ENCODE measurements at regions not wholly inside any gene's neighbourhood (a gene's known extent, or its start where the extent isn't known, plus 50 kb on each side); places are given as distances from the start of the nearest gene placed in this dataset.

DNA sequence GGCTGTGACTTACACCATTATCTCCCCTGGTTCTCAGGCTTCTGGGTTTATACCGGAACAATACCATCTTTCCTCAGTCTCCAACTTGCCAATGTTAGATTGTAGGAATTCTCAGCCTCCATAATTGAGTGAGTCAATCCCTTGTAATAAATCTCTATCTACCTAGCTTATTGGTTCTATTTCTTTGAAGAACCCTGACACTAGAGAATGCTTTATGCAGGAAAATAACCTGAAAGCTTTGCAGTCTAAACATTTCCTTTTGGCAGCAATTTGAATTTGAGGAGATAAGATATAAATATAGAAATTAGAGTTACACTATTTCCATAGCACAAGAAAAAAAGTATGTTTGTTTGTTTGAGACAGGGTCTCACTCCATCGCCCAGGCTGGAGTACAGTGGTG, 278.1 kb upstream of the CDH18 start:
- DNase-seq: no peak

DNA sequence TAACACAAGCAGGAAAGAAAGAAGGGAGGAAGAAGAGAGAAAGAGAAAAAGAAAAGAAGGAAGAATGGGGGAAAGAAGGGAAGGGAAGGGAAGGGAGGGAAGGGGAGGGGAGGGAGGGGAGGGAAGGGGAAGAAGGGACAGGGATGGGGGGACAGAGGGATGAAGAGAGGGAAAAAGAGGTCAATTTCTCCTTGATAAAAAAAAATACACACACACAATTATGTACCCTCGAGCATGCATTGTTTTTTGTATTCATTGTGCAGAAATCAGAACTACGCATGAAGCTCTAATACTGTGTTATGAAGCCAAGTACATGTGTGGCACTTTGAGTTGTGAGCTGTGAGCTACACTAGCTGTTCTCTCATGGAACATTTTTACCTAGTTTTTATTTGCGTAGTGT, 274.9 kb upstream of the CDH18 start:
- DNase-seq: no peak

DNA sequence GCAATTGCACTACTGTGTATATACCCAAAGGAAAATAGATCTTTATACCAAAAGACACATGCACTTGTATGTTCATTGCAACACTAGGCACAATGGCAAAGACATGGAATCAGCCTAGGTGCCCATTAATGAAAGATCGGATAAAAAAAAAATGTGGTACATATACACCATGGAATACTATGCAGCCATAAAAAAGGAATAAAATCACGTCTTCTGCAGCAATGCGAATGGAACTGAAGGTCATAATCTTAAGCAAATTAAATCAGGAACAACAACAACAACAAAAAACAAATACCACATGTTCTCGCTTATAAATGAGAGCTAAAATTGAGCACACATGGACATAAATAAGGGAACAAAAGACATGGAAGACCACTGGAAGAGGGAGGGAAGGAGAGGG, 266.7 kb upstream of the CDH18 start:
- DNase-seq: no peak

DNA sequence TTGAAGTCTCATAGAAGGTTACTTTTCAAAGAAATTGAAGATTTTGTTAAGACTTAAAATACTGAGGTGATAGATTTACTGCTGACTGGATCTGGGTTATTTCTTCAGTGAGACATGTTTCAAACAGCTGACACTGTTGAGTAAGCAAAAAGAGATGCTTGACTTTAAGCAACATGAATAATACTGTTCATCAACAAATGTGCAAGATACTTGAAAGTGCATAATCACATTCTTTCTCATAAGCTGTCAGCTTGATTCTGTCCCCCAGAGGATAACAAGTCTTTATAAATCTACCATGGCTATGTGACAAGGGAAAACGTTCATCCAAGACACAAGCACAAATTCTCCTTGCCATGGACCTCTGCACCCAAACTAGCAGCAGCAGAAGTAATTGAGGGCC, 260.1 kb upstream of the CDH18 start:
- DNase-seq: no peak

DNA sequence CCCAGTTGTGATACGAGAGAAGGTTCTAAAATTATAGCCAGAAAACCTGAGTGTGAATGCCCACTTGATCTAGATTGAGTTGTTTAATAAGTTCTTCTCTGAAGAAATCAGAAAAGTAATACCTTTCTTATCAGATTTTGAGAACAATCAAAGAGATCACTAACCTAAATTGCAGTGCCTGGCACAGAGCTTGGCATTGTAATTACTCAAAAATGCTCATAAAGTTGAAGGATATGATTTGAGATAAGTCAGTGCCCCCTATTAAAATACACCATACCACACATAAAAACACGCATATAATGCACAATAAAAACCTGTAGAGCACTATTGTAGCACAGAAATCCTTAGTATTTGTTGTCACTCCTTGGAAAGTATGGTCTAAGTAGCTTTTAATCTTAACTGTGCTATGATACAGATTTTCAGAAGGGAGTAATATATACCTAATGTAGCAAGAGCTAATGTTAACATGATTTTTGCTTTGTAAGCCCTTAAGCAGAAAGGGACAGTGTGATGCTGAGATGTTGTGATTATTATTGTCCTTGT, 257.5 kb upstream of the CDH18 start:
- DNase-seq: no peak

DNA sequence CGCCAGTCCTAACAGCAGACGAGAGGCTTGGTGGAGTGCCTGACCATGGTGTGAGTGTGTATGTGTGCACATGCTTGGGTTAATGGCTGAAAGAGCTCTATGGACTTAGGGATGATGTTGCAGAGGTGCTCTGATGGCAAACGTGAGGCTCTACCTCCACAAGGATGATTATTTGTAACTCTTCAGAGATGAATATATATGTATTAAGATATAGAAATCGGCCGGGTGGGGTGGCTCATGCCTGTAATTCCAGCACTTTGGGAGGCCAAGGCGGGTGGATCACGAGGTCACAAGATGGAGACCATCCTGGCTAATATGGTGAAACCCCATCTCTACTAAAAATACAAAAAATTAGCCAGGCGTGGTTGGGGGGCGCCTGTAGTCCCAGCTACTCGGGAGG, 253.4 kb upstream of the CDH18 start:
- DNase-seq: no peak

DNA sequence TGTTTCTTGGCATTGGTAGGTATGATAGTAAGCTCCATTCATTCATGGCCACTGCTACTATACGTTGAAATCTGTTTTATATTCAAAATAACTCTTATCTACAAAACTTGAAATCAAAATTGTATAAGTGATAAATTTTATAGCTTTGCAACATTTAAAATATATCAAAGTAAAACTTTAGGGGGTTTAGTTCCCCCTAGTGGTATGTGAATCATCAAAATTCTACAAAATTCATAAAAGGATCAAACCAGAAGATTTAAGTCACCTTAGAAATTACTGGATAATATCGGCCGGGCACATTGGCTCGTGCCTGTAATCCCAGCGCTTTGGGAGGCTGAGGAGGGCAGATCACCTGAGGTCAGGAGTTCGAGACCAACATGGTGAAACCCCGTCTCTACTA, 243.0 kb upstream of the CDH18 start:
- no peak for DNase-seq

DNA sequence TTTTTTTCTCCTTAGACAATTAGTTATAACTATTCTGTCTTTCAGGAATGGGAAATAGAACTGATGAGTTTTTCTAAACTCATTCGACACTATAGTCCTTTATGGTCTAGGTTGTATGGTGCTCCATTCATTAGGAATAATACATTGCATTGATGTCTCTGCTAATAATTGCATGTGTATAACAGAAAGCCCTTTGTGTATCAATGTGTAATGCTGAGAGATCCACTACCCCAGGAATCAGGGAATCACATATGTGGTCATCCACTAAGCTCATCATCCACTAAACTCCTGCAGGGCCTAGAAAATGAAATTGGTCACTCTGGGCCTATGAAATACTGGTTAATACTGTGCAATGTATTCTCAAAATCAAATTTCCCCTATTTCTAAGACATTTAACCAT, 242.0 kb upstream of the CDH18 start:
- DNase-seq: no peak

DNA sequence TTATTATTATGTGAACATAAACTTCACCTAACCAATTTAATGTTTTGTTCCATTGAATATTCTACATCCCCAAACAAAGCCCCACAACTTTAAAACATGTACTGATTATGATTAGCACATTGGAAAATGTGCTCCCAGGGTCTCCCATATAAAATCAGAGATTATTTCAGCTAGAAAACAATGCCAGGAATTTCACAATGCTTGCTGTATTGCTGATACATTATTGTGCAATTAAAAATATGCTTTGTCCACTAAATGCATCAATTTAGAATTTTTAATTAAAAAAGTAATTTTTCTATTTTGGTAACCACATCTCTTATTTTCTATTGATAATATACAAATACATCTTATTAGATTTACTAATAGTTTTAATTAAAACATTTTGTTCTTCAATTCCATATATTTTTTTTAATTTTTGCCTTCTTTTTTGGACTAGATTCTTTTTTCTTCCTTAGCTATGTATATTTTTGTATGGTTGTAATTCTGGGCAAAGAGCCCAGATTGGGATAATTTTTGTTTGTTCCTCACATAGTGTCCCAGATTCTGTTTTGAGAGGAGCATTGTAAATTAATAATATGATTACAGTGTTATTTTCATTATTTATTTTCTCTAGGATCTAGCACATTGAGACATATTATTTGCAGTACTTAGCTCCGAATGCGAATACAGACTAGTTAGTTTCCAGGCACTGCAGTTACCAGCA, 241.5 kb upstream of the CDH18 start:
- no peak for DNase-seq

DNA sequence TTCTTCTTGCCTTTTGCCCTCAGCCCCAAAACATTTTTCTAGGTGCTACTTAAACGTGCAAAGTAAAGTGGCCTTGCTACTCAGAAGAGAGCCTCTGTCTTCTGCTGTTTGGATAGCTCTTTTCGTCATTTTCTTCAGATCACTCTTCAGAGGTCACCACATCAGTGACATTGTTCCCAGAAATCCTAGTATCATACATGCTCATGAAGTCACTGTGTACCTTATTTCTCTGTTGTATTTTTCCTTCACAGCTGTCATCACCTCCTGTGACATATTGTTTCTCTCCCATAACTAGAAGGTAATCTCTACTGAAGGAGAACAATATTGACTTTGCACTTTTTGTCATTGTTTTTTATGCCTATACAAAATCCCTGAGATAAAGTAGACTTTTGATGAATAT, 237.0 kb upstream of the CDH18 start:
- DNase-seq: no peak

DNA sequence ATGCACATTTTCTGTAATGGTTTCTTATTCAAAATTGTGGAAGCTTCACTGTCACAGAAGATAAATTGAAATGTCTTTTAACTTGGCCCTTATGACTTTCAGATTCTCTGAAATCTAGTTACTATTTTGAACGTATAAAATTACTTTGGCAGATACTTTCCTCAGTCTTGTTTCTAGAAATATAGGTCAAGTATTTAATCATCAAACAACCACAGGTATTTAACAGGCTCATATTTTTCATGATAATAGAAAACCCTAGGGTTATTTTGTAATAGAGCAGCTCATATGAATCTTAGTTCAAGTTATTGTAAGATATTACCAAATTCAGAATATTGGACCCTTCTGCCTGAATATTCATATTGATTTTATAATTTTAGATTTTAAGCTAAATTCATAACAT, 236.0 kb upstream of the CDH18 start:
- no peak for DNase-seq

DNA sequence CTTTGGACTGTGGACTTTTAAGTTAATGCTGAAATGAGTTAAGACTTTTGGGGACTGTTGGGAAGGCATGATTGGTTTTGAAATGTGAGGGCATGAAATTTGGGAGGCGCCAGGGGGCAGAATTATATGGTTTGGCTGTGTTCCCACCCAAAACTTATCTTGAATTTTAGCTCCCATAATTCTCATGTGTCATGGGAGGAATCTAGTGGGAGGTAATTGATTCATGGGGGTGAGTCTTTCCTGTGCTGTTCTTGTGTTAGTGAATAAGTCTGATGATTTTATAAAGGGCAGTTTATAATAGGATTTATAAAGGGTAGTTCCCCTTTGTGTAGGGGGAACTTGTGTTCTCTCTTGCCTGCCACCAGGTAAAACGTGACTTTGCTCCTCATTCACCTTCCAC, 235.5 kb upstream of the CDH18 start:
- DNase-seq: no peak

DNA sequence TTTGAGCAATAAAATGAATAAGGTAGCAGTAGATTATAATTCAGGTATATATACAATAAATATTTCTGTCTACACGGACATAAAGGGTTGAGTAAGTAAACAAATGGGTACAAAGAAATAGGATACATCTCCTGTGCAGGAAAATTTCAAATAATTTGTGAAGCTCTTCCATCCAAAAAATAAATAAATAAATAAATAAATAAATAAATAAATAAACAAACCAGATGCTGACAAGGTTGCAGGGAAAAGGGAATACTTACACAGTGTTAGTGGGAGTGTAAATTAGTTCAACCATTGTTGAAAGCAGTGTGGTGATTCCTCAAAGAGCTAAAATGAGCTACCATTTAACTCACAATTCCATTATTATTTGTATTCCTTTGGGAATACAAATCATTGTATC, 227.3 kb upstream of the CDH18 start:
- no peak for DNase-seq

DNA sequence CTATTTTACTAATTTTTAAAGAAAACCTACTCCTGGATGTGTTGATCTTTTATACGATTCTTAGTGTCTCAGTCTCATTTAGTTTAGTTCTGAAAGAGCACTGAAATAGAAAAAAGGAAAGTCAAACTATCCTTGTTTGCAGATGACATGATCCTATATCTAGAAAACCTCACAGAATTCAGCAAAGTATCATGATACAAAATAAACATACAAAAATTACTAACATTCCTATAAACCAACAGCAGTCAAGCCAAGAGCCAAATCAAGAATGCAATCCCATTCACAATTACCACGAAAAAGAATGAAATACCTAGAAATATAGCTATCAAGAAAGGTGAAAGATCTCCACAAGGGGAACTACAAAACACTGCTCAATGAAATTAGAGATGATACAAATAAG, 225.8 kb upstream of the CDH18 start:
- no peak for DNase-seq

DNA sequence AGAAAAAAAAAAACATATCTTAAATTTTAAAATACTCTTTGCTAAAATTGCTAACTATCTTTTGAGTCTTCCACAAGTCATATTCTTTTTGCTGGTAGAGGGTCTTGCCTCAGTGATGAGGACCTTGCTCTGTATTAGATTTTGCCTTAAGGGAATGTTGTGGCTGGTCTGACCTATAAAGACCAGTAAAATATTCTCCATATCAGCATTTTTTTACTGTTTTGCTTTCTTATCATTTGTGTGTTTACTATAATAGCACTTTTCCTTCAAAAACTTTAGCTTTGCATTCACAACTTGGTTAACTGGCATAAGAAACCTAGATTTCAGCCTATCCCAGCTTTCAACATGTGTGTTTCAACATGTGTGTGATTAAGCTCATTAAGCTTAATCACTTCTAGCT, 224.7 kb upstream of the CDH18 start:
- DNase-seq: no peak

DNA sequence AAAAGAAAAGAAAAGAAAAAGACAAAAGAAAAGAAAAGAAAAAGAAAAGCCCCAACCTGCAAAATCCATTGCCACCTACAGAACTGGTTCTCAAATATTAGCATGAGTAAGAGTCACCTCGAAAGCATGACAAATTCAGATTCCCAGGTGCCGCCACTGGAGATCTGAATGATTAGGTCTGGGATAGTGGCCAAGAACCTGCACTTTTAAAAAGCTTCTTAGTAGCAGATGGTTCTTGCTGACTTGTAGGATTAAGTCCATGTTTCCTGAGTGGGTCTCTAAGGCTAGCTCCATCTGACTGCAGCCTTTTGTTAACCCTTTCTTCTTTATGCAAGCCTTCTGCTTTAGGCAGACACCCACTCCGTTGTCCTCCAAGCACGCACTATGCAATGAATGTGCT, 178.5 kb upstream of the CDH18 start:
- no peak for DNase-seq

DNA sequence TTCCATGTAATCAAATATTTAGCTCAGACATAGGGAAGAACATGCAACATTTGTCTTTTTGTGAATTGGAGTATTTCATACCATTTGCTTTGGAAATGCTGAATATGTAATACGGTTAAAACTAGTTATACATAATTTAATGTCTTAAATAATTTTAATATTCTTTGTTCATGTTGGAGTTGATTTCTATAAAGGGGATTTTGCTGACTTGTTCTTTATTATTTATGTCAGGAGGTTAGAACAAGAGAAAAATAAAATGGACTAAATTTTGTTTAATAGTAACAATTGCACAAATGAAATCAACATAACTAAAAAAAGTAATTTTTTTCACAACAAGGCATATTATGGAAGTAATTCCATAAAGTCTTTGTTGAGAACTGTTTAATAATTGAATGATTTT, 170.0 kb upstream of the CDH18 start:
- DNase-seq: no peak

DNA sequence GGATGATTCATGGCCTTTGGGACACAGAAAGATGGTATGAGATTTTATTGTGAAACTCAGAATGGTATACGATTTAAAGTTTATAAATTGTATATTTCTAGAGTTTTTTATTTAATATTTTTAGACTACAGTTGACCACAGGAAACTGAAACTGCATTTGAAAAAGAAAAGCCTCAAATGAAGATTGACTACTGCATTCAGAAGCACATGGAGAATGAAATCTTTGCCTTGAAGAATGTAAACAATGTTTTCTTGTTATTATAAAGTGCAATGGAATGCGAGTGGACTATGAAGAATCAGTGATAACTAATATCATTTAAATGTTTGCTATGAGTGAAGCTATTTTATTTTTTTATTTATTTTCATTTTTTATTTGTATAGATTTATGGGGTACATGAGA, 169.1 kb upstream of the CDH18 start:
- DNase-seq: no peak

DNA sequence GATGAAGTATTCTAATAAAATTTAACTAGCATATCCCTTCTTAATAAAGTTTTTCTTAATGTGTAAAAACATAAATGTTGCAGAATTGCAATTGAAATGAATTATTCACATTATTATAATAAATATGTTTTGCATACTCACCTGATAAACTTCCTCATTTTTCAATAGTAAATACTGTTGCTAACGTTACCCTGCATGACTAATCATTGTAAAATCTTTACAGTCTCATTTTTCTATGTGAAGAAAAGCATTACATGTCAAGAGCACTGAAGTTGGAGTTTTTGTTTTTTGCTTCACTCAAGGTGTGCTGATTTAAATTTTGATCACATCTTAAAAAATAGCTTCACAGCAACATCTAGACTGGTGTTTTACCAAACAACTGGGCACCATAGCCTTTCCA, 157.2 kb upstream of the CDH18 start:
- DNase-seq: no peak

DNA sequence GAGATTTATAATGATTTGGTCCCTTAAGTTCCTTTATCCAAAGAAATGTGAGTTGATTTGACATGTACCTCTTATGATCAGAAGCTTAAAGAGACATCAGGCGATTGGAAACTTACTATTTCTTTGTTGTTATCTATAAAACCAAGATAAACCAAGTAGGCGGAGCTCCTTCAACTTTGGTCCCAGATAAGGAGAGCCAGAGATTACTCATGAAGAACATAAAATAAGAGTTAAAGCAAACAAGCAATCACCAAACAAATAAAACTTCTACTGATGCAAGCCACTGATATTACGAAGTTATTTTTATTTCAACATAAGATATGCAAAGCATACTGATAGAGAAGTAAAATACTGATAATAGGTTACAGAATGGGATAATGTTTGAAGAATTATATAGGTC, 141.5 kb upstream of the CDH18 start:
- no peak for DNase-seq

DNA sequence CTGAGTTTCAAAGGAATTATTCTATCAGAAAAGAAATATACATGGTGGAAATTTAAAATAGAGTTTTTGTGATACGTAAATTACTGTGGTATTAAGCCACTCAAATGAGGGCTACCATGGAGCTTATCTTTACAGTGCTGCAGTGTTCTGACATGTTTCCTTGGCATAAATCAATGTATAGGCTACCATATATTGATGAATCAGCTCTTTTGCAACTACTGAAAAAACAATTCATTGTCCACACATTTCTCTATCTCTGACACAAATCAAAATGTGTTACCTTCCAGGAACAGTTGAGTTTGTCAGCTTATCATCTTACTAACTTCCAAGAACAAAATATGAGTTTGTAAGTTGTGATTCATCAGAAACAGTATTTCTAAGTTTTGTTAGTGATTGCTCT, 140.3 kb upstream of the CDH18 start:
- DNase-seq: no peak

DNA sequence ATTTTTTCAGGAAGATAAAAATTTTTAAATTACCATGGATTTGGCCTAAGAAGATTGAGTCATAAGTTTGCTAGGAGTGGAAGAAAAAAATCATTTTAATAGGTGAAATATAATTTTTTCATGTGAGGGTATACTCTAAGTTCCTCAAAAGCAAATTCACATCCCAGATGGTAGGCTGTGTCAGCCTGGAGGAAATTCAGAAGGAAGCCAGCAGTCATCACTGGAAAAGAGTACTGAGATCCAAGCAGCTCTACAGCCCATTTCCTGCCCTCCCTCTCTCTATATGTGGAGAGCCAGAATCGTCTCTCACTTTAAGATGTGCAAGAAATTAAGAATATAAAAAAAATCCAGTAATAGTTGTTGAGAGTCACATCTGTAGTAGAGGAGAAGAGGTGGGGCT, 126.5 kb upstream of the CDH18 start:
- DNase-seq: no peak

DNA sequence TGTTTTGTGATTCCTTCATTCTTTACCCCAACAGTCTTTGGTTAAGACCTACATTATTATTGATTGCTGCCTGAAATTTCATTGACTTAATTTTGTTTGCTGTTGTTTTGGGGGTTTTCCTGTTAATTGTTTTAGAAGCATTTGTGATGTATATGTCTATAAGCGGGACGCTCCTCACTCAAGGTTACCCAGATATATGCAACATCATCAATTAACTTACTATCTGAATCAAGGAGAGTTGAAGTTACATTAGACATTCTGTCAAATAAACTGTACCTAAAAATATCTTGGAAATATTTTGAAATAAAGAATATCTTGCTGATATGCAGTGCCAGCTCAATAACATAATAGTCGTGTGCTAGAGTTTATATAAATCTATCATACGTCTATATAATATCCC, 125.9 kb upstream of the CDH18 start:
- DNase-seq: no peak

DNA sequence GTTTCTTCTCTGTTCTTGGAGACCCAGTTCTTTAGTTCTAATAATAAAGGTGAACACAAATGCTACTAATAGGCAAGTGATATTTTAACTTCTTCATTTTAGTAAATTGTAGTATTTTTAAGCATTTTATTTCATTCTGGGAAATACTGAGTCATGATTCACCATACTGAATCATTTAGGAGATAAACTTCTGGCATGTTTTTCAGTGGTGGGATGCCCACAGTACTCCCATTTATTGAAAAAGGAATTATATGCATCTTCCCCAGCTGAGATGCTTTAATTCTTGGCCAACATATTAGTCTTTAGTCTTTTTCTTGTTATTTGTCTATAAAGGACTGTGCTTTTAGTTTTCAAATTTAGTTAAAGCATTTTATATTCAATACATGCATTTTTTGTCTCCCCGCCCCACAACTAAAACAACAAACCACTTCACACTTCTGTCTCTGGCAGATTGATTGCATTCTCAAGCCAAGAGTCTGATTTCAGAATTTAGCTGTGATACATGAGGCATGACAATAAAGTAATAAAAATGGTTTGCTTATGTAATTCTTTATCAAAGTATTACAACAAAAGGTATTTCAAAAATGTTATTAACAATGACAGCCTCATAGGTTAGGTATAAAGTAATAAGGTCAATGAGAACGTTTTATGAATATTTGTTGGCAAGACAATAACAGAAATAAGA, 125.2 kb upstream of the CDH18 start:
- no peak for DNase-seq

DNA sequence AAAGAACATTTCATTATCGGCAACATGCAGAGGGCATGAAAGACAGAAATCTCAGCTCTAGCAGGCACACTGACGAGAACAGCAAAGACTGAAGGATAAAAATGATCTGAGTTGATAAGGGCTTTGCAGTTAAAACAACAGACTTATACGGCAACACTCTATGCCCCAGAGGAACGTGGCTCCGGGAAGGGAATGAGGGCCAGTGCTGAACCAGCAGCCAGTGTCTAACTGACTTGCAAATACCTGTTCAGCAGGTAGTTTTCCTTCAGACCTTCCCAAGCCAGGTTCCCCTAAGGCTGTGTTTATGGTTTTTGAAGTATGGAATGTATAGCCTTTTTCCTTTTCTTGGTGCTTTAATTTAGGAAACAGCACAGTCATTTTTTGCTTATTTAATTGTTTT, 121.3 kb upstream of the CDH18 start:
- no peak for DNase-seq

Measured in GDM1 (cell line).